T-helper 9 cell (primary cell): ENCODE measurements at regions not wholly inside any gene's neighbourhood (a gene's known extent, or its start where the extent isn't known, plus 50 kb on each side); places are given as distances from the start of the nearest gene placed in this dataset.

Experiments used
- DNase-seq: peaks from one replicate; pipeline ENCODE4 v3.0.0-alpha.2; 2020

- no peak for DNase-seq
These were observed 86.7 kb upstream of the RBMS3 start for GRCh38 chr3:29194139-29194538.

GRCh38 chr3:29195056-29195455 is 85.8 kb upstream of the RBMS3 start:
- DNase-seq = no peak

GRCh38 chr3:29201604-29202003 is 79.3 kb upstream of the RBMS3 start:
- no peak for DNase-seq

- DNase-seq = no peak
These were observed 78.5 kb upstream of the RBMS3 start for GRCh38 chr3:29202378-29202777.

- DNase-seq = no peak
These were observed 77.0 kb upstream of the RBMS3 start for GRCh38 chr3:29203851-29204250.

GRCh38 chr3:29207427-29207826 is 73.4 kb upstream of the RBMS3 start:
- no peak for DNase-seq

- DNase-seq = no peak
These were observed 68.0 kb upstream of the RBMS3 start for GRCh38 chr3:29212789-29213433.

GRCh38 chr3:29214009-29214658 is 66.7 kb upstream of the RBMS3 start:
- DNase-seq = no peak

GRCh38 chr3:29215948-29216347 is 64.9 kb upstream of the RBMS3 start:
- DNase-seq = no peak

GRCh38 chr3:29226706-29227105 is 54.2 kb upstream of the RBMS3 start:
- no peak for DNase-seq

- no peak for DNase-seq
These were observed 53.6 kb upstream of the RBMS3 start for GRCh38 chr3:29227307-29227706.
